ENCODE measurements at regions not wholly inside any gene's neighbourhood (a gene's known extent, or its start where the extent isn't known, plus 50 kb on each side); places are given as distances from the start of the nearest gene placed in this dataset.

- TF ChIP-seq ZNF146 (CRISPR knock-in tag; IDR thresholded peaks at IDR 0.05; ENCODE audit: unreplicated experiment) (no peak), ZNF232 (CRISPR knock-in tag; IDR thresholded peaks at IDR 0.05) (no peak), ARID2 (IDR thresholded peaks at IDR 0.05) (no peak), PTRF (tag; IDR thresholded peaks at IDR 0.05) (peak; percentile 49; the same call in 1 of the 2 replicates), IRF2 (CRISPR knock-in tag; IDR thresholded peaks at IDR 0.05) (no peak), FOXA1 (IDR thresholded peaks at IDR 0.05; ENCODE audit: borderline replicate concordance) (peak; percentile 69), THAP12 (CRISPR knock-in tag; IDR thresholded peaks at IDR 0.05) (no peak), MXD1 (CRISPR knock-in tag; IDR thresholded peaks at IDR 0.05; ENCODE audit: borderline replicate concordance, poor library complexity, severe bottlenecking) (no peak), CCAR2 (IDR thresholded peaks at IDR 0.05; ENCODE audit: low read depth, low read length) (no peak), SETDB1 (IDR thresholded peaks at IDR 0.05; ENCODE audit: low read length) (no peak), ZFPM2 (CRISPR knock-in tag; IDR thresholded peaks at IDR 0.05) (no peak), NR4A1 (CRISPR knock-in tag; IDR thresholded peaks at IDR 0.05) (0 out of 2 replicates have a peak, but pooled peaks have one; percentile 17), NR4A1 (tag; IDR thresholded peaks at IDR 0.05) (peak; percentile 36; the same call in 1 of the 2 replicates), ZNF586 (CRISPR knock-in tag; conservative IDR thresholded peaks at IDR 0.05) (no peak), FOXJ2 (tag; IDR thresholded peaks at IDR 0.05) (peak; percentile 62; the same call in 1 of the 2 replicates), ZBTB49 (CRISPR knock-in tag; IDR thresholded peaks at IDR 0.05; ENCODE audit: borderline replicate concordance) (no peak), ZEB2 (IDR thresholded peaks at IDR 0.05) (no peak), GABPA (tag; conservative IDR thresholded peaks at IDR 0.05; ENCODE audit: low read depth) (0 out of 2 replicates have a peak, but pooled peaks have one; percentile 19), PPARD (CRISPR knock-in tag; IDR thresholded peaks at IDR 0.05) (no peak), BRF2 (IDR thresholded peaks at IDR 0.05; ENCODE audit: borderline replicate concordance, insufficient read depth, insufficient read length) (no peak), SOX6 (IDR thresholded peaks at IDR 0.05) (peak; percentile 48), GATAD2A (IDR thresholded peaks at IDR 0.05) (no peak; the same call in 1 of the 2 replicates), ZNF324 (CRISPR knock-in tag; IDR thresholded peaks at IDR 0.05) (0 out of 2 replicates have a peak, but pooled peaks have one; percentile 48), RNF2 (IDR thresholded peaks at IDR 0.05) (peak; percentile 49; the same call in 1 of the 2 replicates)
Measured at GRCh38 chr1:234960722-234961455, 167.7 kb downstream of the TOMM20 start (continued).

All from K562 (cell line).